ENCODE measurements at regions not wholly inside any gene's neighbourhood (a gene's known extent, or its start where the extent isn't known, plus 50 kb on each side); places are given as distances from the start of the nearest gene placed in this dataset.

- Histone ChIP-seq H3F3A (ENCODE audit: insufficient read depth, low read length) (no peaks in the 10 kb centered on the region), H3K9me2 (ENCODE audit: low read depth, low read length) (no peaks in the 10 kb centered on the region), H4K20me1 (ENCODE audit: insufficient read depth, low read length) (no peaks in the 10 kb centered on the region), H3K9ac (ENCODE audit: low read length) (no peak overlapping the region), H3K4me2 (ENCODE audit: low read length) (no peak overlapping the region), H3K4me1 (ENCODE audit: insufficient read depth, low read length, severe bottlenecking) (no peaks in the 10 kb centered on the region), H3K36me3 (ENCODE audit: insufficient read depth, low read length) (no peaks in the 10 kb centered on the region), H2AFZ (ENCODE audit: low read length) (no peak overlapping the region), H3K9me3 (ENCODE audit: low read length) (no peaks in the 10 kb centered on the region), H3K79me2 (ENCODE audit: insufficient read depth, low read length) (no peaks in the 10 kb centered on the region), H3K27me3 (ENCODE audit: insufficient read depth, low read length) (no peaks in the 10 kb centered on the region), H3K4me3 (ENCODE audit: low read depth, low read length, poor library complexity, severe bottlenecking) (no peak overlapping the region), H3K27ac (ENCODE audit: low read depth, low read length, poor library complexity, severe bottlenecking) (no peak overlapping the region)
- TF ChIP-seq EZH2 (IDR thresholded peaks at IDR 0.05; ENCODE audit: borderline replicate concordance, low read length) (no peak), CTCF (IDR thresholded peaks at IDR 0.05; ENCODE audit: low read length) (no peak)
Observed at GRCh38 chr9:19533373-19533772, 124.6 kb downstream of the ACER2 start.

- H2AFZ ChIP-seq (ENCODE audit: low read length), result no peak overlapping the region
- no peaks in the 10 kb centered on the region for H3K36me3 ChIP-seq (ENCODE audit: insufficient read depth, low read length)
- no peaks in the 10 kb centered on the region for H4K20me1 ChIP-seq (ENCODE audit: insufficient read depth, low read length)
- H3K27ac ChIP-seq (ENCODE audit: low read depth, low read length, poor library complexity, severe bottlenecking), result no peak overlapping the region
- no peaks in the 10 kb centered on the region for H3K9me3 ChIP-seq (ENCODE audit: low read length)
- no peaks in the 10 kb centered on the region for H3K79me2 ChIP-seq (ENCODE audit: insufficient read depth, low read length)
- no peaks in the 10 kb centered on the region for H3K9me2 ChIP-seq (ENCODE audit: low read depth, low read length)
- no peak overlapping the region for H3K4me3 ChIP-seq (ENCODE audit: low read depth, low read length, poor library complexity, severe bottlenecking)
- H3K4me2 ChIP-seq (ENCODE audit: low read length), result no peak overlapping the region
- no peaks in the 10 kb centered on the region for H3K27me3 ChIP-seq (ENCODE audit: insufficient read depth, low read length)
- H3K4me1 ChIP-seq (ENCODE audit: insufficient read depth, low read length, severe bottlenecking), result no peaks in the 10 kb centered on the region
- H3F3A ChIP-seq (ENCODE audit: insufficient read depth, low read length), result no peaks in the 10 kb centered on the region
- no peak overlapping the region for H3K9ac ChIP-seq (ENCODE audit: low read length)
- TF ChIP-seq CTCF (IDR thresholded peaks at IDR 0.05; ENCODE audit: low read length), result no peak
- no peak for TF ChIP-seq EZH2 (IDR thresholded peaks at IDR 0.05; ENCODE audit: borderline replicate concordance, low read length)
Observed at GRCh38 chr9:19527663-19528062, 118.9 kb downstream of the ACER2 start.

GRCh38 chr9:19522558-19522957, 113.7 kb downstream of the ACER2 start:
- Histone ChIP-seq H4K20me1 (ENCODE audit: insufficient read depth, low read length) (no peaks in the 10 kb centered on the region), H3K9me3 (ENCODE audit: low read length) (no peaks in the 10 kb centered on the region), H2AFZ (ENCODE audit: low read length) (no peak overlapping the region), H3K9ac (ENCODE audit: low read length) (no peak overlapping the region), H3K4me1 (ENCODE audit: insufficient read depth, low read length, severe bottlenecking) (no peaks in the 10 kb centered on the region), H3K36me3 (ENCODE audit: insufficient read depth, low read length) (no peaks in the 10 kb centered on the region), H3F3A (ENCODE audit: insufficient read depth, low read length) (no peaks in the 10 kb centered on the region), H3K79me2 (ENCODE audit: insufficient read depth, low read length) (no peaks in the 10 kb centered on the region), H3K27me3 (ENCODE audit: insufficient read depth, low read length) (no peaks in the 10 kb centered on the region), H3K27ac (ENCODE audit: low read depth, low read length, poor library complexity, severe bottlenecking) (no peak overlapping the region), H3K9me2 (ENCODE audit: low read depth, low read length) (no peaks in the 10 kb centered on the region), H3K4me2 (ENCODE audit: low read length) (no peak overlapping the region), H3K4me3 (ENCODE audit: low read depth, low read length, poor library complexity, severe bottlenecking) (no peak overlapping the region)
- no peak for TF ChIP-seq EZH2 (IDR thresholded peaks at IDR 0.05; ENCODE audit: borderline replicate concordance, low read length)
- TF ChIP-seq CTCF (IDR thresholded peaks at IDR 0.05; ENCODE audit: low read length), result no peak
